ENCODE measurements at regions not wholly inside any gene's neighbourhood (a gene's known extent, or its start where the extent isn't known, plus 50 kb on each side); places are given as distances from the start of the nearest gene placed in this dataset.

DNA sequence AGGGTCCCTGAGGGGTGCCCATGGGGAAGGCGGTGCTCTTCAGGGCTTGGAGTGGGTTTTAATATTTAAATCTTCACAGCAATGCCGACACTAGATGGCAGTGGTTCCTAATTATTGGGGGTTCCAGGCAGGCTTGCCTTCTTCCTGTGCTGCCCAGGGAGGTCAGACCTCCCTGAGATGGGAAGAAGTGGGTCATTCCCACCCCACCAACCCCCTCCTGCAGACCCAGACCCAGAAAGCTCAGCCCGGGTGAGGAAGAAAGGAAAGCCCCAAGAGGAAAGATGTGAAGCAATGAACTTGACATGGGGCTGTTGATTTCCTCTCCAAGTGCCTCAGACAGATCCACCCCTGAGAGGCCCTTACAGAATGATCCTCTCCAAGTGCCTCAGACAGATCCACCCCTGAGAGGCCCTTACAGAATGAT is 85.1 kb upstream of the LANCL2 start:
- no peak overlapping the region for H3K4me3 Mint-ChIP-seq
- no peaks in the 10 kb centered on the region for H3K9me3 Mint-ChIP-seq
- peak; percentile 69 to 82 for ATAC-seq
- H3K36me3 Mint-ChIP-seq (ENCODE audit: insufficient read depth) = no peaks in the 10 kb centered on the region
- no peaks in the 10 kb centered on the region for H3K27me3 Mint-ChIP-seq (ENCODE audit: low read depth)
- H3K4me1 Mint-ChIP-seq (ENCODE audit: low read depth) = peaks cover 2% of the 10 kb centered on the region
- DNase-seq = peak; percentile 53

DNA sequence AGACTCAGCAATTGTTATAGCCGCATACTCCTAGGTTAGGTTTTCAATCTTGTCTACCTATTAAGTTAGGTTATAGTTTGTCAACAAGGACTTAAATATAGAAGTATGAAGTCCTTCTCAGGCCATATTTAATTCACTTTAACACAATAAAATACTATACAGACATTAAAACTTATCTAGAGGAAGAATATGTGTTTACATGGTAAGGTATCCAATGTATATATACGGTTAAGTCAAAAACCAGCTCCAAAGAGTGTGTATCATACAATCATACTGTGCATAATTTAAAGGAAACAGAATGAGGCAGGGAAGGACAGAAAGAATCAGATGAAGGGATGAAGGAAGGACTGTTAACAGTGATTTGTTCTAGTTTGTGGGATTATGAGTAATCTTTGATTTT is 79.5 kb upstream of the LANCL2 start:
- Mint-ChIP-seq H3K4me1 (ENCODE audit: low read depth) (no peaks in the 10 kb centered on the region), H3K4me3 (no peak overlapping the region), H3K36me3 (ENCODE audit: insufficient read depth) (no peaks in the 10 kb centered on the region), H3K27me3 (ENCODE audit: low read depth) (peaks cover 3% of the 10 kb centered on the region), H3K9me3 (no peaks in the 10 kb centered on the region)
- no peak for ATAC-seq
- no peak for DNase-seq

DNA sequence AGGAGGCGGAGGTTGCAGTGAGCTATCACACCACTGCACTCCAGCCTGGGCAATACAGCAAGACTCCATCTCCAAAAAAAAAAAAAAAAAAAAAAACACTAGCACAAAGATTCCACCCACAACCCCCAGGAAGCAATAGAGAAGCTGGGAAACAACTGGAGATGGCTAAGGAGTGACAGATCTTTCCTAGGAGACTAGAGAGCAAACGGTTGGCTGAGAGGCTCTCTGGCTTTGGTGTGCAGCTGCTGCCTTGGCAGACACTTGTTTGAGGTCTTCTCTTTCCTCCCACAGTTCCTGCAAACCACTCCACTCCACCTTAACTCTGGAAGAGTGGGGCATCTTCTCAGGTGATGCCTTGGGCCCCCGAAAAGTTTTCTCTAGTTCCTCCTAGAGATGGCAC is 78.5 kb upstream of the LANCL2 start:
- Mint-ChIP-seq H3K9me3 (no peaks in the 10 kb centered on the region), H3K27me3 (ENCODE audit: low read depth) (peaks cover 3% of the 10 kb centered on the region), H3K4me3 (no peak overlapping the region), H3K4me1 (ENCODE audit: low read depth) (no peaks in the 10 kb centered on the region), H3K36me3 (ENCODE audit: insufficient read depth) (no peaks in the 10 kb centered on the region)
- no peak for DNase-seq
- no peak for ATAC-seq

DNA sequence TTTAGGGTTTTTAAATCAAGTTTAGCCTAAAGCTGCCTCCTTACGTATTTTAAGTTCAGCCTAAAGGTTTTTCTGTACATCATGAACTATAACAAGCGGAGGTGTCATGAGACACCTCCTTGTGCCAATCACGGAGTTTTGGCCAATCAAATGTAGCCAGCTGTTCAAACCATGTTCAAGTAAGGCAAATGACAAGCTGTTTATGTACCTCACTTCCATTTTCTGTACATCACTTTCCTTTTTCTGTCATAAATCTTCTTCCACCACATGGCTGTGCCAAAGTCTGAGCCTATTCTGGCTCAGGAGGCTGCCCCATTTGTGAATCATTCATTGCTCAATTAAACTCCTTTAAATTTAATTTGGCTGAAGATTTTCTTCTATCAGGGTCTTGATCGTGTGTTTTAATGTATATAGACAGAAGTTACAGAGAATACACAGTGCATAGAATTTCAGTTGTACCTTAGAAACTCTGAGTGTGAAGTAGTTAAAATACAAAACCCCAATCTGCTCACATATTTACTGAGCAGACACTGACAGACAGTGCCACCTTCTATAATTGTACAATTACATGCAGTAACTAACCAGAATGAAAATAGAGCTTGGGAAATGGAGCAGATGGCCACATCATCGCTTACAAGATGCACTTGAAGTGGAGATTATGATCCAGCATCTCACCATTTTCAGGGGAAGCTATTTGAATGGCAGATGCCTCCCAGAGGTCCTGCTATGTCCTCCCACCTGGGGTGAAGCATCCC is 76.9 kb upstream of the LANCL2 start:
- H3K4me3 Mint-ChIP-seq = no peak overlapping the region
- no peak for ATAC-seq
- H3K4me1 Mint-ChIP-seq (ENCODE audit: low read depth) = no peaks in the 10 kb centered on the region
- peaks cover 3% of the 10 kb centered on the region for H3K27me3 Mint-ChIP-seq (ENCODE audit: low read depth)
- no peaks in the 10 kb centered on the region for H3K36me3 Mint-ChIP-seq (ENCODE audit: insufficient read depth)
- H3K9me3 Mint-ChIP-seq = no peaks in the 10 kb centered on the region
- DNase-seq = no peak

DNA sequence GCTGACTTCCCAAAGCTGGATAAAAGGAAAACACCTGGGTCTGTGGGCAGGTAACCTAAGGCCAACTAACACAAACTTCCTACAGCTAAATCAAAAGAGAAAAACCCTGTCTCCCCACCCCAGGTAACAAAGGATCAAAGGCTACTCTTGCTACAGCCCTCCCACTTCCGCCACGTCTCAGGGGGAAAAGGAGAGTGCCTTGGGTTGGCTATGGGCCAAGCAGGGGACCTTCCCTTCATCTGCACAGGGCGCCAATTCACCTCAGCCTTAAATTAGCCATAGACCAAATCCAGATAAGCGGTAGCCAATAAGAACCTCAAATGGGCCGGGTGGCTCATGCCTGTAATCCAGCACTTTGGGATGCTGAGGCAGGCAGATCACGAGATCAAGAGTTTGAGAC is 69.1 kb upstream of the LANCL2 start:
- Mint-ChIP-seq H3K9me3 (no peaks in the 10 kb centered on the region), H3K36me3 (ENCODE audit: insufficient read depth) (no peaks in the 10 kb centered on the region), H3K4me3 (no peak overlapping the region), H3K4me1 (ENCODE audit: low read depth) (no peaks in the 10 kb centered on the region), H3K27me3 (ENCODE audit: low read depth) (peaks cover 7% of the 10 kb centered on the region)
- DNase-seq (no peak), ATAC-seq (no peak)

DNA sequence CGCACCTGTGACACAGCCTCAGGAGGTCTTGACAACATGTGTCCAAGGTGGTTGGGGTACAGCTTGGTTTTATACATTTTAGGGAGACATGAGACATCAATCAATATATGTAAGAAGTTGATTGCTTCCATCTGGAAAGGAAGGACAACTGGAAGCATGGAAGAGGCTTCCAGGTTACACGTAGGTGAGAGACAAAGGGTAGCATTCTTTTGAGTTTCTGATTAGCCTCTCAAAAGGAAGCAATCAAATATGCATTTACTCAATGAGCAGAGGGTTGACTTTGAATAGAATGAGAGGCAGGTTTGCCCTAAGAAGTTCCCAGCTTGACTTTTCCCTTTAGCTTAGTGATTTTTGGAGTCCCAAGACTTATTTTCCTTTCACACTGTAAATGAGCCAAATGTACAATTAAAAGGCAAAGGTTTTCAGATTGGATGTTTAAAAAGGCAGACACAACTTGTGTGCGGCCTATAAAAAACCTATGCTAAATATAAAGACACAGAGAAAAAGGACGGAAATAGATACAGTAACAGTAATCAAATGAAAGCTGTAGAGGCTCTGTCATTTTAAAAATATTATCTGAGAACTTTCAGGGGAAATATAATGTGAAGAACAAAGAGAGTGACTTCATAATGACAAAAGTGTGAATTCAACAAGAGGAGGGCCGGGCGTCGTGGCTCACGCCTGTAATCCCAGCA is 65.7 kb upstream of the LANCL2 start:
- DNase-seq (no peak), ATAC-seq (no peak)
- Mint-ChIP-seq H3K4me1 (ENCODE audit: low read depth) (peaks cover under 1% of the 10 kb centered on the region), H3K36me3 (ENCODE audit: insufficient read depth) (no peaks in the 10 kb centered on the region), H3K27me3 (ENCODE audit: low read depth) (peaks cover 6% of the 10 kb centered on the region), H3K9me3 (no peaks in the 10 kb centered on the region), H3K4me3 (no peak overlapping the region)

DNA sequence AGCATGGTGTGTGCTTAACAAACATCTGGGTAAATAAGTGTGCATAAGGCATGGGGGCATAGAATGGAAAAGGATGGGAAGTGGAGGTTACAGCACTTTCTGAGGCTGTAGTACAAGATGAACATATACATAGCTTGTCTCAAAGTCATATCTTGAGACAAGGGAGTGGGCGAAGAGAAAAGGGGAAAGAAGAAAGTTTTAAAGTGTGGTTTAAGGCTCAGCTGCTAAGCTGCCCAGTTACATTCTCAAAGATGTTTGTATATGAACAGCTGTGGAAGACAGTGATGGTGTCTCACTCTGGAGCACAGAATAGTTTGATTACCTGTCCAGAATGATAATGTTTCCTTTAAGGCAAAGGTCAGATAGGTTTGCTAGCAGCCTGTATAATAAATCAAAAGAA is 61.9 kb upstream of the LANCL2 start:
- no peak for ATAC-seq
- no peak overlapping the region for H3K4me3 Mint-ChIP-seq
- H3K4me1 Mint-ChIP-seq (ENCODE audit: low read depth) = peaks cover 12% of the 10 kb centered on the region
- H3K27me3 Mint-ChIP-seq (ENCODE audit: low read depth) = peaks cover 6% of the 10 kb centered on the region
- H3K36me3 Mint-ChIP-seq (ENCODE audit: insufficient read depth) = no peaks in the 10 kb centered on the region
- no peak for DNase-seq
- no peaks in the 10 kb centered on the region for H3K9me3 Mint-ChIP-seq

DNA sequence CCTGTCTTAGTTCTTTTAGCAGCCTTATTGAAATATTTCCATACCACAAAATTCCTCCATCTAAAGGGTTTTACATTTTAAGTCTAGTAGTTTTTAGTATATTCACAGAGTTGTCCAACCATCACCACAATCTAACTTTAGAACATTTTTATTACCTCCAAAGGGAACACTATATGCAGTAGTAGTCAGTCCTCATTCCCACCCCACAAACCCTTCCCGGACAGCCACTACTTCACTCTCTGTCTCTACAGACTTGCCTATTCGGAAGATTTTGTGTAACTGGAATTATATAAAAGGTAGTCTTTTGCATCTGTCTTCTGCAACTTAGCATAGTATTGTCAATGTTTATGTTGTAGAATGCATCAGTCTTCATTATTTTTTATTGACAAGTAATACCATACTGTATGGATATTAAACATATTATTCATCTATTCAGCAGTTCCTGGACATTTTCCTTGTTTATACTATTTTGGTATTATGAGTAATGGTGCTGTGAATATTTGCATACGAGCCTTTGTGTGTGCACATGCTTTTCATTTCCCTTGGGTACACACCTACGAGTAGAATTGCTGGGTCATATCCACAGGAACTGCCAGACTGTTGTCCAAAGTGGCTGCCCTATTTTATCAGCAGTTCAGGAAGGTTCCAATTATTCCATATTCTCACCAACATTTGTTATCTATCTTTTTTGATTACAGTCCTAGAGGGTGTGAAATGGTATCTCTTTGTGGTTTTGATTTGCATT is 60.9 kb upstream of the LANCL2 start:
- Mint-ChIP-seq H3K4me1 (ENCODE audit: low read depth) (peaks cover 22% of the 10 kb centered on the region), H3K36me3 (ENCODE audit: insufficient read depth) (no peaks in the 10 kb centered on the region), H3K9me3 (no peaks in the 10 kb centered on the region), H3K27me3 (ENCODE audit: low read depth) (peaks cover 6% of the 10 kb centered on the region), H3K4me3 (no peak overlapping the region)
- DNase-seq (no peak), ATAC-seq (no peak)

DNA sequence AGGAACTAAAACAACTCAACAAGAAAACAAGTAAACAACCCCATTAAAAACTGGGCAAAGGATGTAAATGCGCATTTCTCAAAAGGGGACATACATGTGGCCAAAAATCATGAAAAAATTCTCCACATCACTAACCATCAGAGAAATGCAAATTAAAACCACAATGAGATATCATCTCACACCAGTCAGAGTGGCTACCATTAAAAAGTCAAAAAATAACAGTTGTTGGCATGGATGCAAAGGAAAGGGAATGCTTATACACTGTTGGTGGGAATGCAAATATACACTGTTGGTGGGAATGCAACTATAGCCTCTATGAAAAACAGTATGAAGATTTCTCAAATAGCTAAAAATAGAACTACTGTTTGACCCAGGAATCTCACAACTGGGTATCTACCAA is 60.0 kb upstream of the LANCL2 start:
- ATAC-seq (no peak), DNase-seq (no peak)
- Mint-ChIP-seq H3K4me1 (ENCODE audit: low read depth) (peaks cover 32% of the 10 kb centered on the region), H3K9me3 (no peaks in the 10 kb centered on the region), H3K36me3 (ENCODE audit: insufficient read depth) (no peaks in the 10 kb centered on the region), H3K4me3 (no peak overlapping the region), H3K27me3 (ENCODE audit: low read depth) (peaks cover 6% of the 10 kb centered on the region)

DNA sequence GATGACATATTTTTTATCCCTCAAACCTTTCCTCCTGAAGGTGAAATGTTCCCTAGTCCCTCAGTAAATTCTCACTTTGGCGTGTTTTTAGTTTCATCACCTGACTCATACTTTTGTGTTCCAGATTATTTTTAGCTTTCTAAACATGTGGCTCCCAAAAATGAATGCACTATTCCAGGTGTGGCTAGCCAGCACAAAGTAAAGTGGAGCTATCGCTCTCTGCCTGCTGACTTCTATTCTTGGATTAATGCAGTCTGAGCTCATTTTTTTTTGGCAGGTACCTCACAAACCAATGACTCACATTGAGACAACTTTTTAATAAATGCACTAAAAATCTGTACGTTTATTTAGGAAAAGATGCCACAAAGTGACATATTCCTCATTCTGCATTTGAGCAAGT is 58.8 kb upstream of the LANCL2 start:
- peaks cover 4% of the 10 kb centered on the region for H3K9me3 Mint-ChIP-seq
- peaks cover 3% of the 10 kb centered on the region for H3K27me3 Mint-ChIP-seq (ENCODE audit: low read depth)
- DNase-seq (no peak), ATAC-seq (no peak)
- H3K4me1 Mint-ChIP-seq (ENCODE audit: low read depth) = peaks cover 35% of the 10 kb centered on the region
- H3K36me3 Mint-ChIP-seq (ENCODE audit: insufficient read depth) = no peaks in the 10 kb centered on the region
- H3K4me3 Mint-ChIP-seq = no peak overlapping the region

DNA sequence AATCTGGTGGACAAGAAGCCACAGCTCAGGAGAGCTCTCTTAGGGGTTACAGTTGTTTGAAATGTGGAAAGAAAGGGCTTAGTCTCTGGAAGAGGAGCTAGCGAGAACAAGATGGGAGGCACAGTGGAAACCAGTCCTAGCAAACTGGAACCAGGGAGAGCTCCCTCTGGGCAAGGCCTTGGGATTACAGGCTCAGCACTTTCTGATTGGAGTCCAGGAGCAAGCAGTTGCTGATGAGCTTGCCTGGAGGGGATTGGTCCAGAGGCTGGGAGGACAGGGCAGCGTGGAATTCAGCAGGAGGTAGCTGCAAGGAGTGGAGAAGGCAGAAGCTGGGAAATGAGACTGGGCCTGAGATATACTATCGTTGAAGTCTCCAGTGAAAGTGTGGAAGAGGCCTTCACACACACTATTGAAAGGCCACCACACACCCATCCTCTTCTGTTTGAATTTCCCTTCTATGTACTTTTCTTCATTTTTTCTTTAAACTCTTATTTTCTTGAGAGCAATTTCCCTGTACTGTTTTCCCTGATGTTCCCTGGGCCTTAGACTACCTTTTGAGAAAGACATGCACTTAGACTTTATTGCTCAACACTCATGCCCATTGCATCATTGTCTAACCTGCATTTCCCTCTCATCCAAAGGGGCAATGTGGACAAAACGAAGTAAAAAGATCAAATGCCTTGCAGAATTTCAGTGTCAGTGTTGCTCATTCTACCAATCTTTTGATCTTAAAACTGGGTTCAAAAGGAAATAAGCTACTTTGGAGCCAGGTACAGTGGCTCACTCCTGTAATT is 57.8 kb upstream of the LANCL2 start:
- H3K27me3 Mint-ChIP-seq (ENCODE audit: low read depth) = no peaks in the 10 kb centered on the region
- H3K4me3 Mint-ChIP-seq = no peak overlapping the region
- ATAC-seq (no peak), DNase-seq (no peak)
- no peaks in the 10 kb centered on the region for H3K36me3 Mint-ChIP-seq (ENCODE audit: insufficient read depth)
- peaks cover 35% of the 10 kb centered on the region for H3K4me1 Mint-ChIP-seq (ENCODE audit: low read depth)
- peaks cover 4% of the 10 kb centered on the region for H3K9me3 Mint-ChIP-seq

DNA sequence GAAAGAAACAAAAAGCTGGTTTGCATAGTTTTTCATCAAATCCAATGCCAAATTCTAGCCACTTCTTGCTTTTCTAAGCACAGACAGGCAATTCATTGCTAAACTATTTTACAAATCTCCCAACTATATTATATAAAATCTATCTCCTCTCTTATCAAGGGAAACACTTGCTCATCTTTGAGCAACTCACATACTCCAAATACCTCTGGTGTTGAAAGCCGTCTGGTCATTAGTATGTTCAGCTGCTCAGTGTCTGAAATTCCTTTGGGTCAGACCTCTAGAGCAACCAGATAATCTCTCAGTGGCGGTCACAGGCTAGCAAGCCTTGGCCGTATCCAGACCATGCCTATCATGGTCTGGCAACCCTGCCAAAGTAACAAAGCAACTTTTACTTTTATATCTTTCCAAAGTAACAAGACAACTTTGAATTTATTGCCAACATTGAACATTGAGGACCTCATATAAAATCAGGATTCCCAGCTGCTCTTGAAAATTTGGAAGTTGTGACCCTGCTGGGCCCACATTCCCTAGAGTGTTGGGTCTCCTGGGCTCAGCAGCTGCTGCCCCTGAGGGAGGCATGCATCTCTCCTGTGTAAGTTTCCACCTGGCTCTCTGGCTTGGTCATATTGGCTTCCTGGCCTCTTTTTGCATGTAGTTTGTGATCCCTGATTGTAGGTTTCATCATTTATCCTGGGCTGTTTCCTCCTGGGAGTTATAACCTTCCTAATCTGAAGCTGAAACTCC is 56.8 kb upstream of the LANCL2 start:
- Mint-ChIP-seq H3K36me3 (ENCODE audit: insufficient read depth) (no peaks in the 10 kb centered on the region), H3K4me3 (peak overlapping the region; percentile 3), H3K27me3 (ENCODE audit: low read depth) (no peaks in the 10 kb centered on the region), H3K9me3 (peaks cover 4% of the 10 kb centered on the region), H3K4me1 (ENCODE audit: low read depth) (peaks cover 35% of the 10 kb centered on the region)
- DNase-seq (no peak), ATAC-seq (no peak)

DNA sequence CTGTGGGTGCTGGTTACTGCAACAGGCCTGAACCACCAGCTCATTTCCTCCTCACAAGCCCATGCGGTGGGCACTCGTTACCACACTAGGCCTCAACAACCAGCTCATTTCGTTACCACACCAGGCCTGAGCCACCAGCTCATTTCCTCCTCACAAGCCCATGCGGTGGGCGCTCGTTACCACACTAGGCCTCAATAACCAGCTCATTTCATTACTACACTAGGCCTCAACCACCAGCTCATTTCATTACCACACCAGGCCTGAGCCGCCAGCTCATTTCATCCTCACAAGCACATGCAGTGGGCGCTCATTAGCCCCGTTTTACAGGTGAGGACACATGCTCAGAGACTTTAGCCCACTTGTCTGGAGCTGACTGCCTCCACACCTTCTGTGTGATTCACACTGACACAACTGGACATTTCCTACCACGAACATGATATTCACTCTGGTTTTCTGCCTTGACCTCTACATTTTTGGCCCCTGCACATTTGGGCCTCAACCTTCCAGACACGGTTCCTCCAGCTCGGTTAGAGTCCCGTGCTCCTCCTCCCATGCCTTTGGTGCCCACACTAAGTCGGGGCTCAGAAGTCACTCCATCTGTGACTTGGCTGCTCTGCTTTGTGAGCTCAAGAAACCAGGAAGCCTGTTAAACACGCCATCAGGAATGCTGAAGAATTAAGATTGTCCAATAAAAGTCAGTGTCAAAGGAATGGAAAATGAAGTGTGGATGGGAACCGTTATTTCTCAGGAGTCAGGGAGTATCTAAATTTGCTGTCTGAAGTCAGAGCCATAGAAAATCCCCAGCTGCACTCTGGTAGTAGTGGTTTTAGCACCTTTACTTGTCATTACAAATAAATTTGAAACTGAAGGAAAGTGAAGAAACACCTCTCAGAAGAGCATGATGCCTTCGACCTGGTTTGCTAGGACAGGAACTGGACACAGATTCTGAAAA is 55.8 kb upstream of the LANCL2 start:
- H3K27me3 Mint-ChIP-seq (ENCODE audit: low read depth) = no peaks in the 10 kb centered on the region
- DNase-seq = peak; percentile 10
- no peaks in the 10 kb centered on the region for H3K36me3 Mint-ChIP-seq (ENCODE audit: insufficient read depth)
- peak; percentile 84 to 88 for ATAC-seq
- H3K9me3 Mint-ChIP-seq = peaks cover 4% of the 10 kb centered on the region
- peaks cover 35% of the 10 kb centered on the region for H3K4me1 Mint-ChIP-seq (ENCODE audit: low read depth)
- H3K4me3 Mint-ChIP-seq = peak overlapping the region; percentile 33

All from activated T-cell treated with anti-CD3 and anti-CD28 coated beads, Interleukin-2, amount 50 U/mL, for 4 hours (primary cell).